Immature natural killer cell (primary cell): ENCODE measurements at regions not wholly inside any gene's neighbourhood (a gene's known extent, or its start where the extent isn't known, plus 50 kb on each side); places are given as distances from the start of the nearest gene placed in this dataset.

Source experiments
- DNase-seq, 3 donors: peaks; one replicate each; pipeline ENCODE4 v3.0.0; 2022; ENCODE audit warnings: mixed read lengths in 1 of 3
- H3K27ac Mint-ChIP-seq, 6 donors: one replicate each; pipeline ENCODE4 v1.8.0; 2020; ENCODE audit warnings: mixed read lengths in 6 of 6, mild to moderate bottlenecking in 5 of 6, inconsistent platforms in 4 of 6, moderate library complexity in 3 of 6
- H3K27me3 Mint-ChIP-seq, 3 donors: one replicate each; pipeline ENCODE4 v1.8.0; 2020 to 2021; ENCODE audit warnings: low read depth in 3 of 3, mild to moderate bottlenecking in 3 of 3, mixed read lengths in 3 of 3, moderate library complexity in 3 of 3, inconsistent platforms in 1 of 3
- H3K36me3 Mint-ChIP-seq, 3 donors: one replicate each; pipeline ENCODE4 v1.8.0; 2020; ENCODE audit warnings: mixed read lengths in 3 of 3, inconsistent platforms in 2 of 3, mild to moderate bottlenecking in 2 of 3
- H3K4me1 Mint-ChIP-seq, 2 donors: one replicate each; pipeline ENCODE4 v1.8.0; 2020; ENCODE audit warnings: inconsistent platforms in 2 of 2, mild to moderate bottlenecking in 2 of 2, mixed read lengths in 2 of 2, moderate library complexity in 1 of 2
- H3K4me3 Mint-ChIP-seq, 5 donors: one replicate each; pipeline ENCODE4 v1.8.0; 2020; ENCODE audit warnings: mild to moderate bottlenecking in 5 of 5, mixed read lengths in 5 of 5, inconsistent platforms in 3 of 5, moderate library complexity in 3 of 5
- H3K9me3 Mint-ChIP-seq, 6 donors: one replicate each; pipeline ENCODE4 v1.8.0; 2020; ENCODE audit warnings: mild to moderate bottlenecking in 6 of 6, mixed read lengths in 6 of 6, inconsistent platforms in 4 of 6, moderate library complexity in 3 of 6

DNA sequence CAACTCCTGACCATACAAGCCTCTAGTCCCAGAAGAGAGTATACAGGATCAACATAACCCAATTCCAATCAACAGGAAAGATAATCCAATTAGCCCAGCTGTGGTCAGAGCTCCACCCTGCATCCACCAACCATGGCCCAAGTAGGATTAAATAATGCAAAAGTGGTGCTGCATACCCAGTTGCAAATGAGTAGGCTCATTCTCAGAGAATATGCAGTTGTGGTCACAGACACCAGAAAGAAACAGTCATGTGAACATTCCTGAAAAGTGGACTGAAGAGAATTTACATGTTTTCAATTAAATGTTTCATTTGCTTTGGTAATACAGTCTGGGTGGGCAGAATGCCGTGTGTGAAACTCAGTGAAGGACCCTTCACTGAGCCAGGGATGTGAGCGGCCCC lies 167.2 kb upstream of the BMP4 start:
- DNase-seq: no peak
- no peak overlapping the region for H3K27ac Mint-ChIP-seq
- H3K4me1 Mint-ChIP-seq: no peaks in the 10 kb centered on the region
- H3K36me3 Mint-ChIP-seq: no peaks in the 10 kb centered on the region
- peaks cover 0 to 9% (median 3%) of the 10 kb centered on the region in 6 donors for H3K9me3 Mint-ChIP-seq
- H3K4me3 Mint-ChIP-seq: no peak overlapping the region
- H3K27me3 Mint-ChIP-seq: no peaks in the 10 kb centered on the region

- Mint-ChIP-seq H3K27me3 (peaks cover 0 to 2% (median 0%) of the 10 kb centered on the region in 3 donors), H3K36me3 (no peaks in the 10 kb centered on the region), H3K9me3 (peaks cover 0 to 9% (median 3%) of the 10 kb centered on the region in 6 donors), H3K4me3 (no peak overlapping the region), H3K4me1 (no peaks in the 10 kb centered on the region), H3K27ac (no peak overlapping the region)
- DNase-seq: no peak
These were observed 168.5 kb upstream of the BMP4 start for GRCh38 chr14:54125109-54125508.

DNA sequence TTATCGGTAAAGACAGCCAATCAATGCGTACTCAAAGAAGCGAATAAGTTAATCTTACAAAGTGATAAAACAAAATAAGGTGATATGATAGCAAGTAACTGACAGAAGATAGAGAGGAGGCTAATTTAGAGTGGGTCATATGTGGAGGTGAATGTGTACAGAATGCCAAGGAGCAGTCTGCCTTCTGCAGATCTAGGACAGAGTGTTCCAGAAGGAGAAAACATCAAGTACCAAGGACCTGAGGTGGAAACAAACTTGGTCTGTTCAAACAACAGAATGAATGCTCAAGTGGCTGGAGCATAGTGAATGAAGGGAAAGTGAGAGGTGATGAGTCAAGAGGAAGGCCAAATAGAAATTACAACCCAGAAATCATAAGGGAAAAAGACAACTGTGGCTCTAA lies 170.3 kb upstream of the BMP4 start:
- H3K9me3 Mint-ChIP-seq: peaks cover 0 to 9% (median 3%) of the 10 kb centered on the region in 6 donors
- DNase-seq: no peak
- no peaks in the 10 kb centered on the region for H3K36me3 Mint-ChIP-seq
- H3K27ac Mint-ChIP-seq: no peak overlapping the region
- no peak overlapping the region for H3K4me3 Mint-ChIP-seq
- peaks cover 0 to 2% (median 0%) of the 10 kb centered on the region in 3 donors for H3K27me3 Mint-ChIP-seq
- H3K4me1 Mint-ChIP-seq: no peaks in the 10 kb centered on the region

- Mint-ChIP-seq H3K36me3 (no peaks in the 10 kb centered on the region), H3K9me3 (peaks cover 0 to 9% (median 3%) of the 10 kb centered on the region in 6 donors), H3K27ac (no peak overlapping the region), H3K27me3 (peaks cover 0 to 2% (median 0%) of the 10 kb centered on the region in 3 donors), H3K4me1 (no peaks in the 10 kb centered on the region), H3K4me3 (no peak overlapping the region)
- no peak for DNase-seq
These were observed 170.9 kb upstream of the BMP4 start for GRCh38 chr14:54127526-54127925.

DNA sequence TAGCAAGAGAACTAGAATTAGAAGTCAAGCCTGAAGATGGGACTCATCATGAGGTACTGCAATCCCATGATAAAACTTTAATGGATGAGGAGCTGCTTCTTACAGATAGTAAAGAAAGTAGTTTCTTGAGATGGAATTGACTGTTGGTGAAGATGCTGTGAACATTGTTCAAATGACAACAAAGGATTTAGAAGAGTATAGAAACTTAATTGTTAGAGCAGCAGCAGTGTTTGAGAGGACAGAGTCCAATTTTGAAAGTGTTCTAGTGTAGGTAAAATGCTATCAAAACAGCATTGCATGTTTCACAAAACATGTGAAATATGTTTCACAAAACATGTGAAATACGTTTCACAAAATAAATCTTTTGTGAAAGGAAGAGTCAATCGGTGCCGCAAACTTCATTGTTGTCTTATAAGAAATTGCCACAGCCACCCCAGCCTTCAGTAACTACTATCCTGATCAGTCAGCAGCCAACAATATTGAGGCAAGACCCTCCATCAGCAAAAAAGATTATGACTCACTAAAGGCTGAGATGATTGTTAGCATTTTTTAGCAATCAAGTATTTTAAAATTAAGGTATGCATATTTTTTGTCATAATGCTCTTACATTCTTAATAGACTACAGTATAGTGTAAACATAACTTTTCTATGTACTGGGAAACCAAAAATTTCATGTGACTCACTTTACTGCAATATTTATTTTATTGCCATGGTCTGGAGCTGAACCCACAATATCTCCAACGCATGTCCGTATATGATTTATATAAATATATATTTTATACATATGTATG lies 173.4 kb upstream of the BMP4 start:
- H3K9me3 Mint-ChIP-seq: peaks cover 0 to 4% (median 0%) of the 10 kb centered on the region in 6 donors
- no peak for DNase-seq
- H3K36me3 Mint-ChIP-seq: no peaks in the 10 kb centered on the region
- no peak overlapping the region for H3K27ac Mint-ChIP-seq
- H3K4me3 Mint-ChIP-seq: no peak overlapping the region
- H3K4me1 Mint-ChIP-seq: no peaks in the 10 kb centered on the region
- peaks cover 0 to 2% (median 0%) of the 10 kb centered on the region in 3 donors for H3K27me3 Mint-ChIP-seq

- no peak for DNase-seq
- Mint-ChIP-seq H3K36me3 (no peaks in the 10 kb centered on the region), H3K27ac (no peak overlapping the region), H3K27me3 (peaks cover 0 to 2% (median 0%) of the 10 kb centered on the region in 3 donors), H3K9me3 (peaks cover 0 to 7% (median 3%) of the 10 kb centered on the region in 6 donors), H3K4me1 (no peaks in the 10 kb centered on the region), H3K4me3 (no peak overlapping the region)
These were observed 175.9 kb upstream of the BMP4 start for GRCh38 chr14:54132496-54132895.

- Mint-ChIP-seq H3K27me3 (peaks cover 0 to 2% (median 0%) of the 10 kb centered on the region in 3 donors), H3K9me3 (peaks cover 0 to 5% (median 3%) of the 10 kb centered on the region in 6 donors), H3K27ac (no peak overlapping the region), H3K36me3 (no peaks in the 10 kb centered on the region), H3K4me1 (no peaks in the 10 kb centered on the region), H3K4me3 (no peak overlapping the region)
- no peak for DNase-seq
These were observed 177.3 kb upstream of the BMP4 start for GRCh38 chr14:54133896-54134295.

- Mint-ChIP-seq H3K4me3 (no peak overlapping the region), H3K4me1 (no peaks in the 10 kb centered on the region), H3K27ac (no peak overlapping the region), H3K9me3 (peaks cover 0 to 11% (median 4%) of the 10 kb centered on the region in 6 donors), H3K36me3 (no peaks in the 10 kb centered on the region), H3K27me3 (no peaks in the 10 kb centered on the region)
- no peak for DNase-seq
These were observed 179.2 kb upstream of the BMP4 start for GRCh38 chr14:54135804-54136280.

- no peak overlapping the region for H3K27ac Mint-ChIP-seq
These were observed 180.4 kb upstream of the BMP4 start for GRCh38 chr14:54136894-54137613.

DNA sequence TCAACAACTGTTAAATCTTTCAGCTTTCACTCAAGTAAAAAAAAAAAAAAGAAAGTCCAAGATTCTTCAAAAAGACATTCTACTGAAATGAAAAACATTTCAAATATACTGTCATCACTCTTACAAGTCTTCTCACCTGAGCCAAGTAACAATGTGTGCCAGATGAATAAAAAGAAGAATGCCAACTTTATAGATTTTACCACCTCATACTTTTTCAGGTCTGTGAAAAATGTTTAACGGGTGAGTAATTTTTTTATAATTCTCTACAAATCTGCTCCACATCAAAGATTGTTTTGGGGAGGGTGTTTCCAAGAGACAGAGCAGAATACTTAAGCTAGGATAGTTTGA lies 181.0 kb upstream of the BMP4 start:
- peaks cover 0 to 2% (median 0%) of the 10 kb centered on the region in 3 donors for H3K27me3 Mint-ChIP-seq
- no peak overlapping the region for H3K27ac Mint-ChIP-seq
- no peak for DNase-seq
- H3K4me1 Mint-ChIP-seq: no peaks in the 10 kb centered on the region
- H3K9me3 Mint-ChIP-seq: peaks cover 0 to 15% (median 4%) of the 10 kb centered on the region in 6 donors
- H3K36me3 Mint-ChIP-seq: no peaks in the 10 kb centered on the region
- H3K4me3 Mint-ChIP-seq: no peak overlapping the region

More at GRCh38 chr14:54136894-54137613, 180.4 kb upstream of the BMP4 start:
- H3K4me3 Mint-ChIP-seq: no peak overlapping the region
- no peak for DNase-seq
- H3K9me3 Mint-ChIP-seq: peaks cover 0 to 13% (median 4%) of the 10 kb centered on the region in 6 donors
- no peaks in the 10 kb centered on the region for H3K4me1 Mint-ChIP-seq
- no peaks in the 10 kb centered on the region for H3K27me3 Mint-ChIP-seq
- H3K36me3 Mint-ChIP-seq: no peaks in the 10 kb centered on the region

DNA sequence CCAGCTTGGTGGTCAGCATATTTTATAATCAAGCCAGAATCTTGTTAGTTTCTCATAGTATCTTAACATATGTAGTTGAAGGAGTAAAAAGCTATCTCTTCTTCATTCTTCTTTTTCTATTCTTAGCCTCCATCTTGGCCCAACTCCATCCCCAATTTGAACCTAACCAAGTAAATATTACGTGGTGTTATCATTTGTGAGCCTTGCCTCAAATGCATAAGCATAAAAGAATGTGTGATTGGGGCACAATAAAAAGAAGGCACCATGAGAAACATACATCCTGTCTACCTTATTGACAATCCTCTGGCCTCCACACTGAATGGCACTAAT lies 181.4 kb upstream of the BMP4 start:
- H3K27ac Mint-ChIP-seq: no peak overlapping the region
- H3K4me1 Mint-ChIP-seq: no peaks in the 10 kb centered on the region
- H3K27me3 Mint-ChIP-seq: peaks cover 0 to 2% (median 0%) of the 10 kb centered on the region in 3 donors
- DNase-seq: no peak
- peaks cover 0 to 15% (median 4%) of the 10 kb centered on the region in 6 donors for H3K9me3 Mint-ChIP-seq
- no peaks in the 10 kb centered on the region for H3K36me3 Mint-ChIP-seq
- no peak overlapping the region for H3K4me3 Mint-ChIP-seq

DNA sequence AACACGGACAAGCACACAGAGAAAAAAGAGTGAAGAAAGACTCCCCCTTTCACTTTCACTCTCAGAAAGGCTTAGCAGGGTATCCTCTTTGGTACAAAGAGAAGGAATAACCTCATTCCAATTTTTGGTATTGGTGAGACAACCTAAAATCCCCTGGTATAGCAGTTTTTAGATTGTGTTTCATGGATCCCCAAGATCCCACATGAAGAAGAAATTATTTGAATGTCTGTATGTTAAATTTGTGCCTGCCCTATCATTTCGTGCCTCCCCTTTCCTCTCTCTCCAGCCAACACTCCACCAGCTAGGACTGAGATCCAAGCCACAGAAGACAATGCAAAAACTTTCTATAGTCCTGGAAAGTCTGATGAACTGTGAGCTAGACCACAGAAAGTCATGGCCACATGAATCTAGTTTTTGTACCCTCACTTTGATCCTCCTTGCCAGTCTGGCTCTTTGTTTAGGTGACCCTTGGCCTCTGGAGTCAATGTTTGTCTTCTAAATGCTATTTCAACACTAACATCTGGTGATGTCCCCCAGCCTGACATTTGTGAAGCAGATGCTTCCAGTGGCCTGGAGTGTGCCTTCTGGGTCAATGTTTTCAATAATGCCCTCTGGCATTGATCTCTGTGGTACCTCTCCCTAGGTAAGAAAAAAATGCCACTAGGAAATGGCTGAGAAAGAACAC lies 181.9 kb upstream of the BMP4 start:
- H3K4me3 Mint-ChIP-seq: no peak overlapping the region
- H3K4me1 Mint-ChIP-seq: no peaks in the 10 kb centered on the region
- H3K9me3 Mint-ChIP-seq: peaks cover 0 to 15% (median 4%) of the 10 kb centered on the region in 6 donors
- DNase-seq: no peak
- no peaks in the 10 kb centered on the region for H3K36me3 Mint-ChIP-seq
- peaks cover 0 to 4% (median 0%) of the 10 kb centered on the region in 3 donors for H3K27me3 Mint-ChIP-seq
- H3K27ac Mint-ChIP-seq: no peak overlapping the region

GRCh38 chr14:54140551-54140950 lies 183.9 kb upstream of the BMP4 start:
- no peak overlapping the region for H3K4me3 Mint-ChIP-seq
- no peak for DNase-seq
- H3K27me3 Mint-ChIP-seq: peaks cover 0 to 4% (median 0%) of the 10 kb centered on the region in 3 donors
- peaks cover 0 to 16% (median 4%) of the 10 kb centered on the region in 6 donors for H3K9me3 Mint-ChIP-seq
- H3K27ac Mint-ChIP-seq: no peak overlapping the region
- no peaks in the 10 kb centered on the region for H3K4me1 Mint-ChIP-seq
- H3K36me3 Mint-ChIP-seq: no peaks in the 10 kb centered on the region

DNA sequence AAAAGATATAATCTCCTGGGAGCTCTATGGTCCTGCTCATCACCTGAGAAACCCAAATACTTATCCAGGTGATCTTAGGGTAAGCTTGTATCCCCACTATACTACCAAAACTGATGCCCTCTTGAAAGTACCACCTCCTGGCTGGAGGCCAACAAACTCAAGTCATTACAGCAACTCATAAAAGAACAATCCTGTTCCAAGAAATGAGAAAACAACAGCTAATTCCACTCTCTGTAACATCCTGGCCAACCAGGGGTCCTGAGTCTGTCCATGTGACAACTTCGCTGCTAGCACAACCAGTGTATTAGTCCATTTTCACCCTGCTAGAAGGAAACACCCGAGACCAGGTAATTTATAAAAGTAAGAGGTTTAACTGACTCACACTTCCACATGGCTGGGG lies 190.0 kb upstream of the BMP4 start:
- H3K36me3 Mint-ChIP-seq: no peaks in the 10 kb centered on the region

More for the DNA sequence above, 190.0 kb upstream of the BMP4 start:
- Mint-ChIP-seq H3K4me1 (no peaks in the 10 kb centered on the region), H3K4me3 (no peak overlapping the region), H3K27me3 (peaks cover 0 to 4% (median 4%) of the 10 kb centered on the region in 3 donors), H3K9me3 (peaks cover 0 to 20% (median 13%) of the 10 kb centered on the region in 6 donors), H3K27ac (no peak overlapping the region)
- DNase-seq: no peak
